Right lobe of liver (tissue), 4 donors: ENCODE measurements at regions not wholly inside any gene's neighbourhood (a gene's known extent, or its start where the extent isn't known, plus 50 kb on each side); places are given as distances from the start of the nearest gene placed in this dataset.

Source experiments
- POLR2A ChIP-seq: fragments of 450-650 bp; IDR thresholded peaks from one replicate; pipeline ENCODE4 v1.6.1; 2017; ENCODE audit warnings: antibody characterized with exemption, mild to moderate bottlenecking
- TF ChIP-seq, protein P1 (sequence below), 4 donors: fragments of 200-600 bp in 3 of 4; fragments of 450-650 bp in 1 of 4; IDR thresholded peaks; one replicate each; pipeline versions ENCODE4 v1.5.1 to v1.8.0; 2016 to 2022; ENCODE audit warnings: antibody characterized with exemption in 4 of 4, mild to moderate bottlenecking in 2 of 4
- donor health status: DM: no; HTN: no; CAD: no.
- donor health status: DM: no; HTN: no; CAD: no.
- donor health status: DM: no; HTN: yes; CAD: no.

DNA sequence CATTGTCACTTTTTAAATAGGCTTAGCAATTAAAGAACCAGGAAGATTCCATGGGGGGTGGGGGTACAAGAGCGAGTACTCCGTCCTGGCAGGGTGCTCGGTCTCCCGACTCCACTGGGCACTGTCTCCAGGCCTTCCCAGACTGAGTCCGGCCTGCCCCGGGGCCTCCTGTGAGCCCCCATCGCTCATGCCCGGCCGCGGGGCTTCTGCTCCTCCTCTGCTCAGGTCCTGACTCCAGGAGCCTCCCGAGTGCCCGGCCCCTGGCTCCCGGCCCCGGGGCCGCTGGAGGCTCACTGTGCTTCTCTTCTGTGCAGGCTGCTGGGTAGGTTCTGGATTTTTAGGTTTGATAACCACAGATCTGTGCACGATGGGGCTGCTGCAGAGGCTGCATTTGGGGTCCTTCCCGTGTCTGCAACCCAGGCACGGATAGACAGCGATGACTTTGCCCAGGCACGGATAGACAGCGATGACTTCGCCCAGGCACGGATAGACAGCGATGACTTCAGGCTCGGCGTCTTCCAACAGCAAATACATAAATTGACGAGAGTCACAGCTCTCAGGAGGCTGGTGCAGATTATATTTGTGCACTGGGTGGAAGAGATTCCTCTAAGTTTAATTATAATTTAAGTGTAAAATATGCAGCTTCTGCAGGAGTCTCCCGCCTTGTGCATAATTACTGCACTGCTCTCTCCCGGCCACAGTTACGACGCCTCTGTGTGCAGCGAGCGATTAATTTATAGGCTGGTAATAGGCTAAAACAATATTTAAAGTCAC, 74.8 kb upstream of the RXRA start:
- TF ChIP-seq, protein P1, sequence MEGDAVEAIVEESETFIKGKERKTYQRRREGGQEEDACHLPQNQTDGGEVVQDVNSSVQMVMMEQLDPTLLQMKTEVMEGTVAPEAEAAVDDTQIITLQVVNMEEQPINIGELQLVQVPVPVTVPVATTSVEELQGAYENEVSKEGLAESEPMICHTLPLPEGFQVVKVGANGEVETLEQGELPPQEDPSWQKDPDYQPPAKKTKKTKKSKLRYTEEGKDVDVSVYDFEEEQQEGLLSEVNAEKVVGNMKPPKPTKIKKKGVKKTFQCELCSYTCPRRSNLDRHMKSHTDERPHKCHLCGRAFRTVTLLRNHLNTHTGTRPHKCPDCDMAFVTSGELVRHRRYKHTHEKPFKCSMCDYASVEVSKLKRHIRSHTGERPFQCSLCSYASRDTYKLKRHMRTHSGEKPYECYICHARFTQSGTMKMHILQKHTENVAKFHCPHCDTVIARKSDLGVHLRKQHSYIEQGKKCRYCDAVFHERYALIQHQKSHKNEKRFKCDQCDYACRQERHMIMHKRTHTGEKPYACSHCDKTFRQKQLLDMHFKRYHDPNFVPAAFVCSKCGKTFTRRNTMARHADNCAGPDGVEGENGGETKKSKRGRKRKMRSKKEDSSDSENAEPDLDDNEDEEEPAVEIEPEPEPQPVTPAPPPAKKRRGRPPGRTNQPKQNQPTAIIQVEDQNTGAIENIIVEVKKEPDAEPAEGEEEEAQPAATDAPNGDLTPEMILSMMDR (IDR thresholded peaks at IDR 0.05), result no peak
- no peak for TF ChIP-seq POLR2A
